Heart left ventricle (tissue), 13 donors: ENCODE measurements at regions not wholly inside any gene's neighbourhood (a gene's known extent, or its start where the extent isn't known, plus 50 kb on each side); places are given as distances from the start of the nearest gene placed in this dataset.

Source experiments
- POLR2A ChIP-seq, 2 donors: fragments of 450-650 bp; IDR thresholded peaks; one replicate each; pipeline ENCODE4 v1.6.1; 2017; ENCODE audit warnings: antibody characterized with exemption in 2 of 2, mild to moderate bottlenecking in 2 of 2, moderate library complexity in 2 of 2
- TF ChIP-seq, protein P1 (sequence below), 12 donors: fragments of 200-600 bp; sonication (generic) in 4 of 12; IDR thresholded peaks; one replicate each; pipeline versions ENCODE4 v1.5.0 to v1.8.0; 2018 to 2022; ENCODE audit warnings: antibody characterized with exemption in 12 of 12, mild to moderate bottlenecking in 5 of 12
- donor health status: ischemic (EF 13 %, LVEDD 7.1; RV severe dilation, severe dysfunction).
- donor health status: DM: no; HTN: yes; CAD: no.
- donor health status: DM: no; HTN: no; CAD: no.
- donor health status: ischemic (EF 25% LVEDD 6.9; RV normal size, moderate dysfunction).
- donor health status: ischemic (EF 25% LVEDD 5.7; RV mildly dilated, moderate dysfunction).
- donor health status: ischemic (EF 35%, LVEDD 5.7; RV mildly dilated, moderate dysfunction).
- donor health status: nonischemic (EF 11% LVEDD 7.7; RV severe dilation, severe dysfunction).
- donor health status: DM: yes; HTN: yes; CAD: no.
- donor health status: PGD.
- donor health status: ischemic (EF 29% LVEDD 5.4; RV normal size, mild dysfunction).
- donor health status: nonischemic (EF 23%, LVEDD 6.1; RV moderate dilation, normal function).

DNA sequence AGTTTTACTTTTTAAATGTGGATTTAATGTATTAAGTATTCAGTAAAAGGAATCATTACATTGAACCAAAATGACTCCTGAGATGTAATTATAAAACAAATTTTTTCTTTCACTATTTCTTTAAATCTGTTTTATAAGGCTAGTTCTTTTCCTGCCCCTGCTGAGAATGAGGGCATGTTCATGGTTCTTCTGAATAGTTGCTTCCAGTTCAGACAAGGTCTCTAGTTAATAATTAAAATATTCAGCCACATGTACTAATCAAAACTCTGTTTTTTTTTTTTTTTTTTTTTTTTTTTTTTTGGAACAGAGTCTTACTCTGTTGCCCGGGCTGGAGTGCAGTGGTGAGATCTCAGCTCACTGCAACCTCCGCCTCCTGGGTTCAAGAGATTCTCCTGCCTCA lies 321.2 kb downstream of the DNAJB9 start:
- TF ChIP-seq, protein P1, sequence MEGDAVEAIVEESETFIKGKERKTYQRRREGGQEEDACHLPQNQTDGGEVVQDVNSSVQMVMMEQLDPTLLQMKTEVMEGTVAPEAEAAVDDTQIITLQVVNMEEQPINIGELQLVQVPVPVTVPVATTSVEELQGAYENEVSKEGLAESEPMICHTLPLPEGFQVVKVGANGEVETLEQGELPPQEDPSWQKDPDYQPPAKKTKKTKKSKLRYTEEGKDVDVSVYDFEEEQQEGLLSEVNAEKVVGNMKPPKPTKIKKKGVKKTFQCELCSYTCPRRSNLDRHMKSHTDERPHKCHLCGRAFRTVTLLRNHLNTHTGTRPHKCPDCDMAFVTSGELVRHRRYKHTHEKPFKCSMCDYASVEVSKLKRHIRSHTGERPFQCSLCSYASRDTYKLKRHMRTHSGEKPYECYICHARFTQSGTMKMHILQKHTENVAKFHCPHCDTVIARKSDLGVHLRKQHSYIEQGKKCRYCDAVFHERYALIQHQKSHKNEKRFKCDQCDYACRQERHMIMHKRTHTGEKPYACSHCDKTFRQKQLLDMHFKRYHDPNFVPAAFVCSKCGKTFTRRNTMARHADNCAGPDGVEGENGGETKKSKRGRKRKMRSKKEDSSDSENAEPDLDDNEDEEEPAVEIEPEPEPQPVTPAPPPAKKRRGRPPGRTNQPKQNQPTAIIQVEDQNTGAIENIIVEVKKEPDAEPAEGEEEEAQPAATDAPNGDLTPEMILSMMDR (IDR thresholded peaks at IDR 0.05): no peak
- TF ChIP-seq POLR2A (IDR thresholded peaks at IDR 0.05): no peak
